Fibroblast of villous mesenchyme (primary cell): ENCODE measurements at regions not wholly inside any gene's neighbourhood (a gene's known extent, or its start where the extent isn't known, plus 50 kb on each side); places are given as distances from the start of the nearest gene placed in this dataset.

Experiments used
- DNase-seq: peaks from one replicate; pipeline ENCODE4 v3.0.0-alpha.2; 2010; ENCODE audit warnings: low read depth
- H3K4me3 ChIP-seq: 2 replicates; pipeline ENCODE4 v1.5.1; 2011; ENCODE audit warnings: low read depth, mild to moderate bottlenecking, low read length
- TF ChIP-seq, protein P1 (sequence below): IDR thresholded peaks from 2 replicates; pipeline ENCODE4 v1.5.1; 2012; ENCODE audit warnings: low read depth, mild to moderate bottlenecking, low read length; ENCODE audit not compliant: insufficient read depth

DNA sequence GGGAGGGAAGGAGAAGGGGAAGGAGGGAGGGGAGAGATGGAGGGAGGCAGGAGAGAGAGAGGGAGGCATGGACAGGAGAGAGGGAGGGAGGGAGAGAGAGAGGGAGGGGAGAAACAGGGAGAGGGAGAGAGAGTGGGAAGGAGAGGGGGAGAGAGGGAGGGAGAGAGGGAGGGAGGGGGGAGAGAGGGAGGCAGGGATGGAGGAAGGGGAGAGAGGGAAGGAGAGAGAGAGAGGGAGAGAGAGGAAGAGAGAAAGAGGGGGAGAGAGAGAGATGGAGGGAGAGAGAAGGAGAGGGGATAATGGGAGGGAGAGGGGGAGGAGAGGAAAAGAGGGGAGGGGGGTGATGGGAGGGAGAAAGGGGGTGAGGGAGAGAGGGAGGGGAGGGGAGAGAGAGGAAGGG, 86.8 kb upstream of the VSTM2B start:
- no peak for DNase-seq
- H3K4me3 ChIP-seq = no peak overlapping the region
- TF ChIP-seq, protein P1, sequence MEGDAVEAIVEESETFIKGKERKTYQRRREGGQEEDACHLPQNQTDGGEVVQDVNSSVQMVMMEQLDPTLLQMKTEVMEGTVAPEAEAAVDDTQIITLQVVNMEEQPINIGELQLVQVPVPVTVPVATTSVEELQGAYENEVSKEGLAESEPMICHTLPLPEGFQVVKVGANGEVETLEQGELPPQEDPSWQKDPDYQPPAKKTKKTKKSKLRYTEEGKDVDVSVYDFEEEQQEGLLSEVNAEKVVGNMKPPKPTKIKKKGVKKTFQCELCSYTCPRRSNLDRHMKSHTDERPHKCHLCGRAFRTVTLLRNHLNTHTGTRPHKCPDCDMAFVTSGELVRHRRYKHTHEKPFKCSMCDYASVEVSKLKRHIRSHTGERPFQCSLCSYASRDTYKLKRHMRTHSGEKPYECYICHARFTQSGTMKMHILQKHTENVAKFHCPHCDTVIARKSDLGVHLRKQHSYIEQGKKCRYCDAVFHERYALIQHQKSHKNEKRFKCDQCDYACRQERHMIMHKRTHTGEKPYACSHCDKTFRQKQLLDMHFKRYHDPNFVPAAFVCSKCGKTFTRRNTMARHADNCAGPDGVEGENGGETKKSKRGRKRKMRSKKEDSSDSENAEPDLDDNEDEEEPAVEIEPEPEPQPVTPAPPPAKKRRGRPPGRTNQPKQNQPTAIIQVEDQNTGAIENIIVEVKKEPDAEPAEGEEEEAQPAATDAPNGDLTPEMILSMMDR = no peak

GRCh38 chr19:29439688-29440550, 85.9 kb upstream of the VSTM2B start:
- H3K4me3 ChIP-seq = no peak overlapping the region
- no peak for DNase-seq
- TF ChIP-seq, protein P1 = no peak

DNA sequence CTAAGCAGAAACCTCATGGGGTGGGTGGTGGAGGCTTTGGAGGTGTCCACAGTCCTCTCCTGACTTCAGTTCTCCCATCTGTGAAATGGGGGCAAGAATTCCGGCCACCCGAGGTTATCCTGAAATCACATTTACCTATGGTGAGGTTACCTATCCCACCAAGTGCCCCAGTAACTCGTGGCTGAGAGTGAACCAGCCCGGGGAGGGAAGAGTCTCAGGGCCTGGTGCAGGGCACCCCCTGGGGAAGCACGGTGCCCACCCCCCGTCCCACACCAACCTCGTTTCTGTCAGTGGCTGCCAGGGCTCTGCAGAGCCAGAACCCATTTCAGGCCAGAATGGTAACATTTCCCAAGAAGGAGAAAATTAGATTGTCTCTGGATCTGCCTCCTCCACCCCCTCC, 83.7 kb upstream of the VSTM2B start:
- H3K4me3 ChIP-seq = no peak overlapping the region
- DNase-seq = no peak
- TF ChIP-seq, protein P1 = no peak

GRCh38 chr19:29442910-29443309, 82.9 kb upstream of the VSTM2B start:
- H3K4me3 ChIP-seq = no peak overlapping the region
- TF ChIP-seq, protein P1 = no peak
- DNase-seq = no peak

- TF ChIP-seq, protein P1 = no peak
- H3K4me3 ChIP-seq = no peak overlapping the region
- DNase-seq = no peak
Measured at GRCh38 chr19:29445246-29445645, 80.5 kb upstream of the VSTM2B start.

GRCh38 chr19:29446361-29446760, 79.4 kb upstream of the VSTM2B start:
- H3K4me3 ChIP-seq = no peak overlapping the region
- TF ChIP-seq, protein P1 = no peak
- DNase-seq = no peak
